Tibial nerve (tissue), 4 donors: ENCODE measurements at regions not wholly inside any gene's neighbourhood (a gene's known extent, or its start where the extent isn't known, plus 50 kb on each side); places are given as distances from the start of the nearest gene placed in this dataset.

ENCODE experiments used
- DNase-seq, 2 donors: peaks; one replicate each; pipeline ENCODE4 v3.0.0-alpha.2; 2019; ENCODE audit warnings: low spot score in 2 of 2
- H3K27ac ChIP-seq, 4 donors: fragments of 200-600 bp; sonication (generic) in 3 of 4; one replicate each; pipeline ENCODE4 v1.5.1; 2017 to 2019; ENCODE audit warnings: mild to moderate bottlenecking in 1 of 4
- H3K27me3 ChIP-seq, 2 donors: fragments of 200-600 bp; sonication (generic) in 1 of 2; one replicate each; pipeline versions ENCODE4 v1.5.1 to v1.6.0; 2017 to 2019
- H3K36me3 ChIP-seq, 3 donors: fragments of 200-600 bp; sonication (generic); one replicate each; pipeline ENCODE4 v1.5.1; 2018 to 2019
- H3K4me1 ChIP-seq, 4 donors: fragments of 200-600 bp; sonication (generic) in 3 of 4; one replicate each; pipeline ENCODE4 v1.5.1; 2017 to 2019
- H3K4me3 ChIP-seq, 4 donors: fragments of 200-600 bp; sonication (generic) in 3 of 4; one replicate each; pipeline ENCODE4 v1.5.1; 2017 to 2019; ENCODE audit warnings: mild to moderate bottlenecking in 1 of 4, moderate library complexity in 1 of 4
- H3K9me3 ChIP-seq, 4 donors: fragments of 200-600 bp; sonication (generic) in 3 of 4; one replicate each; pipeline ENCODE4 v1.5.1; 2017 to 2019
- CTCF ChIP-seq, 5 experiments: fragments of 200-600 bp in 3 of 5; fragments of 450-650 bp in 2 of 5; sonication (generic) in 3 of 5; IDR thresholded peaks; one replicate each; pipeline ENCODE4 v1.5.1; 2016 to 2019; ENCODE audit warnings: antibody characterized with exemption in 5 of 5, mild to moderate bottlenecking in 3 of 5, moderate library complexity in 2 of 5
- EP300 ChIP-seq, 2 donors: sonication (generic); formaldehyde crosslinking; IDR thresholded peaks; one replicate each; pipeline ENCODE4 v1.6.1; 2017; ENCODE audit warnings: antibody characterized with exemption in 2 of 2, mild to moderate bottlenecking in 1 of 2
- POLR2A ChIP-seq, 2 donors: fragments of 450-650 bp; IDR thresholded peaks; one replicate each; pipeline ENCODE4 v1.6.1; 2017; ENCODE audit warnings: antibody characterized with exemption in 2 of 2, mild to moderate bottlenecking in 2 of 2, moderate library complexity in 2 of 2
- WGBS, 2 donors: methylation state at CpG; one replicate each; pipeline ENCODE4 v1.1.5; 2018; 5-methylcytosine and 5-hydroxymethylcytosine counted together

- no peak overlapping the region for H3K4me3 ChIP-seq
- no peaks in the 10 kb centered on the region for H3K9me3 ChIP-seq
- H3K36me3 ChIP-seq = no peaks in the 10 kb centered on the region
- 91 to 96% methylated on average over 4 of the region's 4 CpGs for WGBS, 2 donors
- peak overlapping the region in 2 of 4 donors; percentile 23 to 64 for H3K27ac ChIP-seq
- TF ChIP-seq EP300 (IDR thresholded peaks at IDR 0.05) = no peak
- no peak for TF ChIP-seq CTCF (IDR thresholded peaks at IDR 0.05)
- no peak for TF ChIP-seq POLR2A (IDR thresholded peaks at IDR 0.05)
- H3K4me1 ChIP-seq = peaks cover 0 to 71% (median 22%) of the 10 kb centered on the region in 4 donors
- DNase-seq = no peak
- H3K27me3 ChIP-seq = no peaks in the 10 kb centered on the region
Observed at GRCh38 chr1:201761871-201762270, 67.1 kb upstream of the IPO9 start.

- peak overlapping the region in 1 of 4 donors; percentile 64 for H3K27ac ChIP-seq
Observed at GRCh38 chr1:201762381-201762780, 66.6 kb upstream of the IPO9 start.

GRCh38 chr1:201763455-201764140 is 65.4 kb upstream of the IPO9 start:
- H3K4me1 ChIP-seq = peaks cover 0 to 73% (median 22%) of the 10 kb centered on the region in 4 donors
- H3K9me3 ChIP-seq = no peaks in the 10 kb centered on the region
- H3K27ac ChIP-seq = peak overlapping the region in 2 of 4 donors; percentile 8 to 39
- no peaks in the 10 kb centered on the region for H3K36me3 ChIP-seq
- TF ChIP-seq CTCF (IDR thresholded peaks at IDR 0.05) = no peak
- TF ChIP-seq EP300 (IDR thresholded peaks at IDR 0.05) = no peak
- no peak for TF ChIP-seq POLR2A (IDR thresholded peaks at IDR 0.05)
- H3K4me3 ChIP-seq = no peak overlapping the region
- no peaks in the 10 kb centered on the region for H3K27me3 ChIP-seq
- no peak for DNase-seq
- WGBS, 2 donors = 58 to 64% methylated on average over 7 of the region's 7 CpGs

More at GRCh38 chr1:201762381-201762780, 66.6 kb upstream of the IPO9 start:
- Histone ChIP-seq H3K4me1 (peaks cover 0 to 73% (median 22%) of the 10 kb centered on the region in 4 donors), H3K27me3 (no peaks in the 10 kb centered on the region), H3K9me3 (no peaks in the 10 kb centered on the region), H3K4me3 (no peak overlapping the region), H3K36me3 (no peaks in the 10 kb centered on the region)
- no peak for DNase-seq
- 51 to 54% methylated on average over 2 of the region's 2 CpGs for WGBS, 2 donors
- TF ChIP-seq EP300 (IDR thresholded peaks at IDR 0.05) (no peak), CTCF (IDR thresholded peaks at IDR 0.05) (no peak), POLR2A (IDR thresholded peaks at IDR 0.05) (no peak)

- Histone ChIP-seq H3K27ac (peak overlapping the region in 2 of 4 donors; percentile 8 to 39), H3K4me1 (peaks cover 0 to 74% (median 21%) of the 10 kb centered on the region in 4 donors), H3K4me3 (no peak overlapping the region), H3K27me3 (no peaks in the 10 kb centered on the region), H3K9me3 (no peaks in the 10 kb centered on the region), H3K36me3 (no peaks in the 10 kb centered on the region)
- no peak for DNase-seq
- WGBS, 2 donors = 90 to 93% methylated on average over 4 of the region's 4 CpGs
- no peak for TF ChIP-seq POLR2A (IDR thresholded peaks at IDR 0.05)
- TF ChIP-seq CTCF (IDR thresholded peaks at IDR 0.05) = no peak
- no peak for TF ChIP-seq EP300 (IDR thresholded peaks at IDR 0.05)
Observed at GRCh38 chr1:201764166-201764565, 64.8 kb upstream of the IPO9 start.

GRCh38 chr1:201764579-201764978 is 64.4 kb upstream of the IPO9 start:
- TF ChIP-seq POLR2A (IDR thresholded peaks at IDR 0.05) = no peak
- no peak for TF ChIP-seq EP300 (IDR thresholded peaks at IDR 0.05)
- TF ChIP-seq CTCF (IDR thresholded peaks at IDR 0.05) = no peak

More at GRCh38 chr1:201764579-201764978, 64.4 kb upstream of the IPO9 start:
- no peak for DNase-seq
- Histone ChIP-seq H3K27ac (no peak overlapping the region), H3K27me3 (no peaks in the 10 kb centered on the region), H3K4me1 (peaks cover 0 to 73% (median 19%) of the 10 kb centered on the region in 4 donors), H3K9me3 (no peaks in the 10 kb centered on the region), H3K4me3 (no peak overlapping the region), H3K36me3 (no peaks in the 10 kb centered on the region)
- WGBS, 2 donors = 94 to 100% methylated on average over 2 of the region's 2 CpGs
